Peyer's patch (tissue), 4 donors: ENCODE measurements at regions not wholly inside any gene's neighbourhood (a gene's known extent, or its start where the extent isn't known, plus 50 kb on each side); places are given as distances from the start of the nearest gene placed in this dataset.

ENCODE experiments used
- DNase-seq, 3 donors: peaks; one replicate each; pipeline ENCODE4 v3.0.0-alpha.2; 2017 to 2019
- H3K27ac ChIP-seq, 4 donors: fragments of 200-600 bp; sonication (generic); one replicate each; pipeline ENCODE4 v1.5.1; 2016 to 2019
- H3K27me3 ChIP-seq, 2 donors: fragments of 200-600 bp; sonication (generic); one replicate each; pipeline ENCODE4 v1.5.1; 2019
- H3K36me3 ChIP-seq, 3 donors: fragments of 200-600 bp; sonication (generic); one replicate each; pipeline ENCODE4 v1.5.1; 2016 to 2019
- H3K4me1 ChIP-seq, 4 donors: fragments of 200-600 bp; sonication (generic); one replicate each; pipeline ENCODE4 v1.5.1; 2016 to 2019
- H3K4me3 ChIP-seq, 4 donors: fragments of 200-600 bp; sonication (generic); 1 replicate in 3 of 4; 2 replicates in 1 of 4; pipeline ENCODE4 v1.5.1; 2016 to 2019; ENCODE audit warnings: mild to moderate bottlenecking in 1 of 4
- H3K9me3 ChIP-seq, 4 donors: fragments of 200-600 bp; sonication (generic); one replicate each; pipeline ENCODE4 v1.5.1; 2016 to 2019; ENCODE audit warnings: mild to moderate bottlenecking in 1 of 4
- CTCF ChIP-seq, 6 experiments: fragments of 450-650 bp in 4 of 6; fragments of 200-600 bp in 2 of 6; sonication (generic) in 1 of 6; IDR thresholded peaks; one replicate each; pipeline ENCODE4 v1.5.1; 2017 to 2019; ENCODE audit warnings: antibody characterized with exemption in 6 of 6, mild to moderate bottlenecking in 3 of 6, moderate library complexity in 1 of 6
- POLR2A ChIP-seq, 2 donors: fragments of 450-650 bp; IDR thresholded peaks; one replicate each; pipeline ENCODE4 v1.5.1; 2017; ENCODE audit warnings: antibody characterized with exemption in 2 of 2, mild to moderate bottlenecking in 2 of 2, moderate library complexity in 2 of 2

- no peak overlapping the region for H3K4me3 ChIP-seq
- no peaks in the 10 kb centered on the region for H3K9me3 ChIP-seq
- peak in 1 of 3 donors; percentile 13 for DNase-seq
- H3K36me3 ChIP-seq, result no peaks in the 10 kb centered on the region
- no peak for TF ChIP-seq CTCF (IDR thresholded peaks at IDR 0.05)
- TF ChIP-seq POLR2A (IDR thresholded peaks at IDR 0.05), result no peak
- no peaks in the 10 kb centered on the region for H3K27me3 ChIP-seq
- H3K27ac ChIP-seq, result no peak overlapping the region
- H3K4me1 ChIP-seq, result no peaks in the 10 kb centered on the region
Observed at GRCh38 chr16:86052926-86053325, 154.0 kb downstream of the IRF8 start.

- Histone ChIP-seq H3K4me1 (peaks cover 0 to 30% (median 0%) of the 10 kb centered on the region in 4 donors), H3K27me3 (no peaks in the 10 kb centered on the region), H3K27ac (peak overlapping the region in 3 of 4 donors; percentile 25 to 63 (median 43)), H3K9me3 (no peaks in the 10 kb centered on the region), H3K36me3 (no peaks in the 10 kb centered on the region), H3K4me3 (no peak overlapping the region)
- no peak for TF ChIP-seq POLR2A (IDR thresholded peaks at IDR 0.05)
- TF ChIP-seq CTCF (IDR thresholded peaks at IDR 0.05), result no peak
- peak in 1 of 3 donors; percentile 44 for DNase-seq
Observed at GRCh38 chr16:86059253-86060171, 160.6 kb downstream of the IRF8 start.

GRCh38 chr16:86060381-86061317 is 161.7 kb downstream of the IRF8 start:
- DNase-seq, result peak in 1 of 3 donors; percentile 41
- no peaks in the 10 kb centered on the region for H3K9me3 ChIP-seq
- peaks cover 0 to 30% (median 0%) of the 10 kb centered on the region in 4 donors for H3K4me1 ChIP-seq
- no peaks in the 10 kb centered on the region for H3K36me3 ChIP-seq
- H3K27me3 ChIP-seq, result no peaks in the 10 kb centered on the region
- no peak overlapping the region for H3K4me3 ChIP-seq
- TF ChIP-seq CTCF (IDR thresholded peaks at IDR 0.05) (no peak), POLR2A (IDR thresholded peaks at IDR 0.05) (no peak)
- peak overlapping the region in 3 of 4 donors; percentile 25 to 63 (median 43) for H3K27ac ChIP-seq

GRCh38 chr16:86061318-86061695 is 162.3 kb downstream of the IRF8 start:
- H3K27me3 ChIP-seq, result no peaks in the 10 kb centered on the region
- H3K27ac ChIP-seq, result peak overlapping the region in 2 of 4 donors; percentile 43 to 63
- H3K36me3 ChIP-seq, result no peaks in the 10 kb centered on the region
- no peaks in the 10 kb centered on the region for H3K9me3 ChIP-seq
- peaks cover 0 to 30% (median 0%) of the 10 kb centered on the region in 4 donors for H3K4me1 ChIP-seq
- H3K4me3 ChIP-seq, result no peak overlapping the region
- no peak for TF ChIP-seq CTCF (IDR thresholded peaks at IDR 0.05)
- TF ChIP-seq POLR2A (IDR thresholded peaks at IDR 0.05), result no peak
- DNase-seq, result no peak

GRCh38 chr16:86061721-86062120 is 162.8 kb downstream of the IRF8 start:
- no peaks in the 10 kb centered on the region for H3K36me3 ChIP-seq
- TF ChIP-seq CTCF (IDR thresholded peaks at IDR 0.05), result no peak
- no peak for TF ChIP-seq POLR2A (IDR thresholded peaks at IDR 0.05)
- DNase-seq, result peak in 1 of 3 donors; percentile 46
- no peak overlapping the region for H3K4me3 ChIP-seq
- peak overlapping the region in 2 of 4 donors; percentile 39 for H3K27ac ChIP-seq
- H3K4me1 ChIP-seq, result peaks cover 0 to 30% (median 0%) of the 10 kb centered on the region in 4 donors
- H3K27me3 ChIP-seq, result no peaks in the 10 kb centered on the region
- no peaks in the 10 kb centered on the region for H3K9me3 ChIP-seq
